Erythroblast (primary cell): ENCODE measurements at regions not wholly inside any gene's neighbourhood (a gene's known extent, or its start where the extent isn't known, plus 50 kb on each side); places are given as distances from the start of the nearest gene placed in this dataset.

Experiments used
- GATA1 ChIP-seq: IDR thresholded peaks from 2 replicates; pipeline ENCODE4 v1.6.1; 2011; ENCODE audit warnings: low read depth, mild to moderate bottlenecking, control low read depth, low read length, moderate library complexity
- POLR2A ChIP-seq: IDR thresholded peaks from 2 replicates; pipeline ENCODE4 v1.6.1; 2011; ENCODE audit warnings: mild to moderate bottlenecking, low read length

DNA sequence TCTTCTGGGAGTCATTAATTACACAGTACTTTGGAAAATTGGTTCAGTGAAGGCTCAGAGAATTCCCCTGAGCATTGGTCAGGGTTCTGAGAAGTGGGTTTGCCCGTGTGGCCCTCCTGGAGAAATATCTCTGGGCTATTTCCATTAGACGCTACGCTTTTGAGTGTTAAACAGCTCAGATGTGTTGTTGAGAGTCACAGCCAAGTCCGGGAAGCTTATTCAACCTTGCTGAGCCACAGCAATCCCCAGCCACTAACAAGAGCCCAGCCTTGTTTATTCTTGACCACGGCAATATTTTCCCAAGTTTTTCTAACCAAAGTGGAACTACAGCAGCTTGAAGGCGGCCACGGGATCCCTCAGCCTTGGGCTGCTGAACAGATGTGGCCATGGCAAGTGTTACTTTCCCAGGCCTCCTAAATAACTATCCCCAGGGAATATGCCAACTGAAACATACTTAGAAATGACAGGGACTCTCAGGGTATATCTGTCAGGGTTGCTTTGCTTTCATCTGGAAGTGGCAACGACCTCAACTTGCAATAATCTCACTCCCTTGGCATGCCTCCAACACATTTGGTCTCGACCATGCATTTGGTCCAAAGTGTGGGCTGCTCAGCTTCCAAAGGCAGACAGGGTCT is 214.7 kb downstream of the EMX2 start:
- TF ChIP-seq POLR2A = no peak
- no peak for TF ChIP-seq GATA1
